Neural cell (in vitro differentiated cells): ENCODE measurements at regions not wholly inside any gene's neighbourhood (a gene's known extent, or its start where the extent isn't known, plus 50 kb on each side); places are given as distances from the start of the nearest gene placed in this dataset.

Experiments
- small RNA-seq, 3 experiments: library from RNA; depleted of rRNA; stranded (forward); fragments of <200 nt; gene quantifications; one replicate each; pipeline ENCODE3, GENCODE V24; 2012

Small RNA genes lying in the stretch of these regions (small RNA-seq; reads per million reads assigned to genes)
- gene RNA5SP478: 0 reads per million in 3 experiments
